Epithelial cell of proximal tubule (primary cell): ENCODE measurements at regions not wholly inside any gene's neighbourhood (a gene's known extent, or its start where the extent isn't known, plus 50 kb on each side); places are given as distances from the start of the nearest gene placed in this dataset.

ENCODE experiments used
- DNase-seq: peaks from one replicate; pipeline ENCODE4 v3.0.0-alpha.2; 2011; ENCODE audit warnings: low read depth
- H3K4me3 ChIP-seq: 2 replicates; pipeline ENCODE4 v1.5.1; 2011; ENCODE audit warnings: low read depth, mild to moderate bottlenecking, low read length
- TF ChIP-seq, protein P1 (sequence below): conservative IDR thresholded peaks from 2 replicates; pipeline ENCODE4 v1.5.1; 2012; ENCODE audit warnings: low read depth, mild to moderate bottlenecking, low read length

DNA sequence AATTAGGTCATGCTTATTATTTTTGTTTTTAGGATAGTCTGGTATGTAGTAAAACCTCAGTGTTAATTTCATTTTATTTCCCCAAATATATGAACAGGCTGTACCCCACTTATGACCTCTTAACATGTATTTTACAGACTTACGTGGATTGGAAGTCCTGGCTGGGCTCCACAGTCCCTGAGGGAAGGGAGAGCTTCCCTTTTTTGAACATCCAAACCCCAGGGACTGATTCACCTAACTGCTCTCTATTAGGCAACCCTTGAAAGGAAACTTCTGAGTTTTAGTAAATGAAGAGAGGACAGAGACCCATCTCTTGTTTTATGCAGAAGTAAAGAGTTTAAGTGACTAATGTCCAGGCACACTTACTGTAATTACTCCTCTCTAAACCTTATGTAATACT lies 233.1 kb upstream of the SPRY1 start:
- TF ChIP-seq, protein P1, sequence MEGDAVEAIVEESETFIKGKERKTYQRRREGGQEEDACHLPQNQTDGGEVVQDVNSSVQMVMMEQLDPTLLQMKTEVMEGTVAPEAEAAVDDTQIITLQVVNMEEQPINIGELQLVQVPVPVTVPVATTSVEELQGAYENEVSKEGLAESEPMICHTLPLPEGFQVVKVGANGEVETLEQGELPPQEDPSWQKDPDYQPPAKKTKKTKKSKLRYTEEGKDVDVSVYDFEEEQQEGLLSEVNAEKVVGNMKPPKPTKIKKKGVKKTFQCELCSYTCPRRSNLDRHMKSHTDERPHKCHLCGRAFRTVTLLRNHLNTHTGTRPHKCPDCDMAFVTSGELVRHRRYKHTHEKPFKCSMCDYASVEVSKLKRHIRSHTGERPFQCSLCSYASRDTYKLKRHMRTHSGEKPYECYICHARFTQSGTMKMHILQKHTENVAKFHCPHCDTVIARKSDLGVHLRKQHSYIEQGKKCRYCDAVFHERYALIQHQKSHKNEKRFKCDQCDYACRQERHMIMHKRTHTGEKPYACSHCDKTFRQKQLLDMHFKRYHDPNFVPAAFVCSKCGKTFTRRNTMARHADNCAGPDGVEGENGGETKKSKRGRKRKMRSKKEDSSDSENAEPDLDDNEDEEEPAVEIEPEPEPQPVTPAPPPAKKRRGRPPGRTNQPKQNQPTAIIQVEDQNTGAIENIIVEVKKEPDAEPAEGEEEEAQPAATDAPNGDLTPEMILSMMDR = no peak
- H3K4me3 ChIP-seq = no peak overlapping the region
- DNase-seq = no peak

DNA sequence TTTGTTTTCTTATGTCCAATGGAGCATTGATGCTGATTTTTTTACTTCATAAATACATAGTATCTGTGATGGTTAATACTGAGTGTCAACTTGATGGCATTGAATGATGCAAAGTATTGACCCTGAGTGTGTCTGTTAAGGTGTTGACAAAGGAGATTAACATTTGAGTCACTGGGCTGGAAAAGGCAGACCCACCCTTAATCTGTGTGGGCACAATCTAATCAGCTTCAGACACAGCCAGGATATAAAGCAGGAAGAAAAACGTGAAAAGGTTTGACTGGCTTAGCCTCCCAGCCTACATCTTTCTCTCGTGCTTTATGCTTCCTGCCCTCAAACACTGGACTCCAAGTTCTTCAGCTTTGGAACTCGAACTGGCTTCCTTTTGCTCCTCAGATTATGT lies 230.6 kb upstream of the SPRY1 start:
- H3K4me3 ChIP-seq = no peak overlapping the region
- no peak for DNase-seq
- TF ChIP-seq, protein P1 = no peak

DNA sequence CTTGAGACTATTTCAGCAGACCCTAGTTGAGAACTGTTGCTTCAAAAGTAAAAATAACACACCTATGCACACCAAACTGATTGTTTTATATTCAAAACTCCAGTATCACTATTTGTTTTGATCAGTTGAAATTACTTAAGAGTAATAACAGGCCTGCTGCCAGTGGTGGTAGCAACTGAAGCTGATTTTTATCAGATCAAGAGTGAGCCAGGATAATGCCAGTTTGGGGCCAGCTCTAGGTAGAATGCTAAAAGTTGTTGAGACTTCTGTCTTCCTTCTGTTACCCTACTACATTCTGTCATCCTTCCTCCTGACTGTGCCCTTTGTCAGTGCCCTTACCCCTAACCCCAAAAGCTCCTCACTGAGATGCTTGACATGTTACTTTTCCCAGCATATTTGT lies 228.7 kb upstream of the SPRY1 start:
- TF ChIP-seq, protein P1 = no peak

DNA sequence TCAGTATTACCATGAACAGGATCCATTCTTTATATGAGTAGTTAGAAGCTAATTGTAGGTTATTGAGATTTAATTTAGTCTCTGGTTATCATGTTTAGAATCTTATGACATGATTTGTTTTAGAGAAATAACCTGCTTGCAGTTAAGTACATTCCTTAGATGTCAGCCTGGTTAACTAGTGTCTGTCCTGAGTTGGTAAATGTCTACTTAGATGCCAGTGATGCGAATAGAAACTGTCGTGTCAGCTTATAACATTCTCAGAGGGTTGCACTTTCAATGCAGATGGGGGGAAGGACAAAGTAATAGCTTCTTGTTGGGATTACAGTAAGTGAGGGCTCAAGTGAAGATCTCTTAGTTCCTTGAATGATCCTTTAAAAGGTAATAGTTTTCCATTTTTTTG lies 227.8 kb upstream of the SPRY1 start:
- no peak overlapping the region for H3K4me3 ChIP-seq
- TF ChIP-seq, protein P1 = no peak
- DNase-seq = peak; percentile 26

More for the DNA sequence above, 228.7 kb upstream of the SPRY1 start:
- DNase-seq = no peak
- no peak overlapping the region for H3K4me3 ChIP-seq

DNA sequence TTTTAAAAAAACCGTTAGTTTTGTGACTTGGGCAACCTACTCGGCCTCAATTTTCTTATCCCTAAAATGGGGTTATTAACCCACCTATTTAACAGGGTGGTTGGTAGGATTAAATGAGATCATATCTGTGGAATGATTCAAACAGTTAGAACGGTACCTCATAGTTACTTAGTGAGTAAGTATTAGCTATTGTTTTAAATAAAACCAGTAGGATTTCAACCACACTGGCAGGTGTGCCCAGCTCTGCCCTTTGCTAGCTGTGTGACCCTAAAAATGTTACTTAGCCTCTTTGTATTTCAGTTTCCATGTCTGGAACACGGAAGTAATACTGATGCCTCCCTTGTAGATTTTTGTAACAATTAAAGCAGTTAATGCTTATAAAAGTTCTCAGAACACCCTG lies 225.8 kb upstream of the SPRY1 start:
- H3K4me3 ChIP-seq = no peak overlapping the region
- TF ChIP-seq, protein P1 = no peak
- DNase-seq = no peak

DNA sequence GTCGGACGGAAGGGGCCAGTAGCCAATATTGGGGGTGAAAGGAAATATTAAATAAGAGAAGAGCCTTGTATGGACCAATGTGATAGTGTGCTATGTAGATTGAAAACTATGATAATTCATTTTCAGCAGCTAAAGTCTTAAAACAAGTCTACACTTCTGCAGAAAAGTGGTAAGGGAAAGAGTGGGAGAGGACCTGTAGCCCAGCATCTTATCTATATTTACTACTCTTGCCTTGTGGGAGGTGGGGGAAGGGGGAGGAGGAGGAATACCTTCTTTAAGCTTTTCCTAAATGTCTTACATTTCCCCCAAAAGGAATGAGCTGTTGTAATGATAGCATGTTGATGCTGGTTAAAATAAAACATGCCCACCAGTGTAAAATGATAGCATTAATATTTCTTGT lies 220.0 kb upstream of the SPRY1 start:
- no peak for DNase-seq
- no peak overlapping the region for H3K4me3 ChIP-seq
- TF ChIP-seq, protein P1 = no peak

DNA sequence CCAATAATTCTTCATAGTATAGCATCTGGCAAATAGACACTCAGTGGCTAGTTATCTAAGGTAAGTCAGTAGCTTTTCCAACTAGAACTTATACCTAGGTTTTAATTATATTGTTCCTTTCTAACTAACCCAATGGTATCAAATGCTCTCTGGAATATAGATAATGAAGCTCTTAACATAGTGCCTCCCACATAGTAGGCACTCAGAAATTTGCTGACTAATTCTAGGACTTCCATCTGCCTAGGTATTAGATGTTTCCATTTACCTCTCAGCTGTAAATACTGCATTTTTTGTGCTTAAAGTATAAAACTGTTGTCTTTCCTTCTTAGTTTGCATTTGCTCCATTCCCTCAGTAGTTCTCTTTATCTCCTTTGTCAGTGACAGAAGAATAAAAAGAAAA lies 214.3 kb upstream of the SPRY1 start:
- no peak for DNase-seq
- no peak overlapping the region for H3K4me3 ChIP-seq
- TF ChIP-seq, protein P1 = no peak
